SU-DHL-6 (cell line): ENCODE measurements at regions not wholly inside any gene's neighbourhood (a gene's known extent, or its start where the extent isn't known, plus 50 kb on each side); places are given as distances from the start of the nearest gene placed in this dataset.

Experiments
- EZH2phosphoT487 ChIP-seq: fragments of 200-600 bp; sonication (generic), shearing (Covaris generic); conservative IDR thresholded peaks from 2 replicates; pipeline ENCODE4 v1.6.1; 2018; ENCODE audit warnings: mild to moderate bottlenecking, antibody characterized with exemption, low read length, moderate library complexity, mixed read lengths
- TF ChIP-seq, protein P1 (sequence below): fragments of 200-600 bp; sonication (generic); IDR thresholded peaks from one replicate; pipeline ENCODE4 v1.5.1; 2017; ENCODE audit warnings: antibody characterized with exemption, mild to moderate bottlenecking, low read length, moderate library complexity; ENCODE audit not compliant: insufficient read depth, poor library complexity, severe bottlenecking

DNA sequence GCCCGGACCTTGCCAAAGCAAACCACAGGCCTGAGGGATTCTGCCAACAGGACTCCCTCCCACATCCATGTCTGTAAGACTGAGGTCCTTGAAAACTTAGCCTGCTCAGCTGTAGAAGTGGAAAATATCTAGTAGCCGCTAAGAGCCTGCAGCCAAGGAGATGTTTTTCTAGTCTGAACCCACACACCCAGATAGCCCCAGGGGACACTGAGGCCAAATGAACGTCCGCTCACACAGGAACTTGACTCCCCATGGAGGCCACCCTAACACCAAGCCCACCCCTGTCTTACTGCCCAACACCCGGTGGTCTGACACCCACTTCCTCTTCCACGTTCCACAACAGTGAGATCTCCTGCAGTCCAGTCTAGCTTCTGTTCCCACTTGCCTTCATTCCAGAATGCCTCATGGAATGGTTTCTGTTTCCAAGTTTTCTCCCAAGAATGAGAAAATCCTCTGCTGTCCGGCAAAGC is 174.8 kb downstream of the PLPP3 start:
- TF ChIP-seq, protein P1, sequence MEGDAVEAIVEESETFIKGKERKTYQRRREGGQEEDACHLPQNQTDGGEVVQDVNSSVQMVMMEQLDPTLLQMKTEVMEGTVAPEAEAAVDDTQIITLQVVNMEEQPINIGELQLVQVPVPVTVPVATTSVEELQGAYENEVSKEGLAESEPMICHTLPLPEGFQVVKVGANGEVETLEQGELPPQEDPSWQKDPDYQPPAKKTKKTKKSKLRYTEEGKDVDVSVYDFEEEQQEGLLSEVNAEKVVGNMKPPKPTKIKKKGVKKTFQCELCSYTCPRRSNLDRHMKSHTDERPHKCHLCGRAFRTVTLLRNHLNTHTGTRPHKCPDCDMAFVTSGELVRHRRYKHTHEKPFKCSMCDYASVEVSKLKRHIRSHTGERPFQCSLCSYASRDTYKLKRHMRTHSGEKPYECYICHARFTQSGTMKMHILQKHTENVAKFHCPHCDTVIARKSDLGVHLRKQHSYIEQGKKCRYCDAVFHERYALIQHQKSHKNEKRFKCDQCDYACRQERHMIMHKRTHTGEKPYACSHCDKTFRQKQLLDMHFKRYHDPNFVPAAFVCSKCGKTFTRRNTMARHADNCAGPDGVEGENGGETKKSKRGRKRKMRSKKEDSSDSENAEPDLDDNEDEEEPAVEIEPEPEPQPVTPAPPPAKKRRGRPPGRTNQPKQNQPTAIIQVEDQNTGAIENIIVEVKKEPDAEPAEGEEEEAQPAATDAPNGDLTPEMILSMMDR = no peak
- TF ChIP-seq EZH2phosphoT487 = no peak
